ENCODE measurements at regions not wholly inside any gene's neighbourhood (a gene's known extent, or its start where the extent isn't known, plus 50 kb on each side); places are given as distances from the start of the nearest gene placed in this dataset.

DNA sequence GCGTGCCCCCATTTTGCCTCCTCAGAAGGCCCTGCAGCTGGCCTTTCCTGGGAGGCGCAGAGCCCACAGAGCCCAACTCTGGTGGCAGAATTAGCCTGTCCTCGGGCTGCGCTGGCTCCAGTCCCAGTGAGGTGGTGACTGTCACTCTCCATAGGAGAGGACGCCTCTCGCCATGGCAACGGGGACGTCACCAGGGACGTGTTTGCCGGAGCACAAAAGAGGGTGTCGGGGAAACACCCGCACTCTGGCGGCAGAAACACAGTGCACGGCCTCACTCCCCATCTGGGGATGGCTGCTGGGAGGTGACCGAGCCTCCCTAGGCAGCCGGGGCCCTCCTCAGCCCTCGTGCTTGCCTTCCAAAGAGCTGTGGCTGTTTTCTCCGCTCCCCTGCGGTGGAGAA, 50.2 kb upstream of the NCOR2 start:
- Histone ChIP-seq H3K4me1 (ENCODE audit: insufficient read depth, low read length, severe bottlenecking) (no peaks in the 10 kb centered on the region), H3K79me2 (ENCODE audit: insufficient read depth, low read length) (no peaks in the 10 kb centered on the region), H3K4me3 (ENCODE audit: low read depth, low read length, poor library complexity, severe bottlenecking) (no peak overlapping the region), H3K9ac (ENCODE audit: low read length) (no peak overlapping the region), H3K4me2 (ENCODE audit: low read length) (no peak overlapping the region), H3K36me3 (ENCODE audit: insufficient read depth, low read length) (no peaks in the 10 kb centered on the region), H2AFZ (ENCODE audit: low read length) (no peak overlapping the region), H3K9me2 (ENCODE audit: low read depth, low read length) (no peaks in the 10 kb centered on the region), H3K27me3 (ENCODE audit: insufficient read depth, low read length) (peaks cover 10% of the 10 kb centered on the region), H3K27ac (ENCODE audit: low read depth, low read length, poor library complexity, severe bottlenecking) (no peak overlapping the region), H4K20me1 (ENCODE audit: insufficient read depth, low read length) (no peaks in the 10 kb centered on the region), H3K9me3 (ENCODE audit: low read length) (no peaks in the 10 kb centered on the region), H3F3A (ENCODE audit: insufficient read depth, low read length) (no peaks in the 10 kb centered on the region)
- no peak for TF ChIP-seq EZH2 (IDR thresholded peaks at IDR 0.05; ENCODE audit: borderline replicate concordance, low read length)
- TF ChIP-seq, protein P1, sequence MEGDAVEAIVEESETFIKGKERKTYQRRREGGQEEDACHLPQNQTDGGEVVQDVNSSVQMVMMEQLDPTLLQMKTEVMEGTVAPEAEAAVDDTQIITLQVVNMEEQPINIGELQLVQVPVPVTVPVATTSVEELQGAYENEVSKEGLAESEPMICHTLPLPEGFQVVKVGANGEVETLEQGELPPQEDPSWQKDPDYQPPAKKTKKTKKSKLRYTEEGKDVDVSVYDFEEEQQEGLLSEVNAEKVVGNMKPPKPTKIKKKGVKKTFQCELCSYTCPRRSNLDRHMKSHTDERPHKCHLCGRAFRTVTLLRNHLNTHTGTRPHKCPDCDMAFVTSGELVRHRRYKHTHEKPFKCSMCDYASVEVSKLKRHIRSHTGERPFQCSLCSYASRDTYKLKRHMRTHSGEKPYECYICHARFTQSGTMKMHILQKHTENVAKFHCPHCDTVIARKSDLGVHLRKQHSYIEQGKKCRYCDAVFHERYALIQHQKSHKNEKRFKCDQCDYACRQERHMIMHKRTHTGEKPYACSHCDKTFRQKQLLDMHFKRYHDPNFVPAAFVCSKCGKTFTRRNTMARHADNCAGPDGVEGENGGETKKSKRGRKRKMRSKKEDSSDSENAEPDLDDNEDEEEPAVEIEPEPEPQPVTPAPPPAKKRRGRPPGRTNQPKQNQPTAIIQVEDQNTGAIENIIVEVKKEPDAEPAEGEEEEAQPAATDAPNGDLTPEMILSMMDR (IDR thresholded peaks at IDR 0.05; ENCODE audit: low read length), result no peak

Data from OCI-LY1 (cell line).